GM12891 (cell line): ENCODE measurements at regions not wholly inside any gene's neighbourhood (a gene's known extent, or its start where the extent isn't known, plus 50 kb on each side); places are given as distances from the start of the nearest gene placed in this dataset.

Source experiments
- DNase-seq: peaks from one replicate; pipeline ENCODE4 v3.0.0; 2011; ENCODE audit warnings: low spot score; ENCODE audit not compliant: insufficient read length
- FAIRE-seq: peaks from 2 replicates; lab custom pipeline; 2011; peaks lifted over from hg19 to GRCh38; lab: Jason Lieb, UNC
- PAX5 ChIP-seq: IDR thresholded peaks from 2 replicates; pipeline ENCODE4 v1.6.1; 2011; ENCODE audit warnings: low read length, moderate library complexity, mild to moderate bottlenecking; ENCODE audit not compliant: insufficient read depth, severe bottlenecking
- POLR2A ChIP-seq: IDR thresholded peaks from 2 replicates; pipeline ENCODE4 v1.6.1; 2011; ENCODE audit warnings: low read depth, low read length, control low read depth
- POLR2AphosphoS5 ChIP-seq: IDR thresholded peaks from 2 replicates; pipeline ENCODE4 v1.6.1; 2011; ENCODE audit warnings: low read depth, low read length, control low read depth
- POU2F2 ChIP-seq: IDR thresholded peaks from 2 replicates; pipeline ENCODE4 v1.6.1; 2011; ENCODE audit warnings: low read depth, mild to moderate bottlenecking, control low read depth, low read length, moderate library complexity
- SPI1 ChIP-seq: IDR thresholded peaks from 2 replicates; pipeline ENCODE4 v1.6.1; 2011; ENCODE audit warnings: low read depth, low read length, control low read depth
- TAF1 ChIP-seq: IDR thresholded peaks from 2 replicates; pipeline ENCODE4 v1.6.1; 2011; ENCODE audit warnings: low read depth, low read length, control low read depth

DNA sequence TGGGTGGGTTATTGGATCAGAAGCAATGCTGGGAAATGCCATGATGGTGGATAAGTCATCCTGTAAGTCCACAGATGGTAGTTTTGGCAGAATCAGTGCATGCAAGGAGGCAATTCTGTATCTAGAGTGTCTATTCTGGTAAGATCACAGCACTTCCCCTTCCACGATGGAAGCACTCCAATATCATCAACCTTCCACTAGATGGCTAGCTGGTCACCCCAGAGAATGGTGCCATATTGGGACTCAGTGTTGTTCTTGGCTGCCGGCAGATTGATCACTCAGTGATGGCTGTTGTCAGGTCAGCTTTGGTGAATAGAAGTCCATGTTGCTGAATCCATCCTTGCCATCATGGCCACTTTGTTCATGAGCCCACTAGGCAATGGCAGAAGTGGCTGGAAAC, 553.5 kb downstream of the CSNK1G3 start:
- TF ChIP-seq POLR2A: no peak
- TF ChIP-seq PAX5: no peak
- TF ChIP-seq POLR2AphosphoS5: no peak
- no peak for TF ChIP-seq SPI1
- TF ChIP-seq TAF1: no peak
- no peak for TF ChIP-seq POU2F2
- DNase-seq: no peak
- no peak for FAIRE-seq

DNA sequence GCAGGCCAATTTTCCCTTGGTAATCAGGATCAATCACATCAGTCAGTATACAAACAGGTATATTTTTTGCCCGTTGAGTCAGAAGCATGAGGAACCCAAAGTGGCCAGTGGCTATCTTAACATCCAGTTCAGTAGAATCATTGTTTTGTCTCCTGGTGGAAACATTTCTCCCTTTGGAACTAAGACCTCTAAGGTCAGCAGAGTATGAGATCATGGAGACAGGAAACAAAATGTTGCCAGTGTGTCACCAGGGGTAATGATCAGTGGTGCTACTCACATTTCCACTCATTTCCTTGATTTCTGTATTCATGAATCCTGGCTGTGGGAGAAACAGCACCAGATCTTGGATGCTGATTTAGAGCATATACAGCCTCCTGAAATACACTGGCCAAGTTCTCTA, 553.0 kb downstream of the CSNK1G3 start:
- no peak for DNase-seq
- no peak for TF ChIP-seq POLR2A
- TF ChIP-seq PAX5: no peak
- no peak for TF ChIP-seq TAF1
- no peak for TF ChIP-seq POLR2AphosphoS5
- TF ChIP-seq POU2F2: no peak
- no peak for TF ChIP-seq SPI1
- no peak for FAIRE-seq

DNA sequence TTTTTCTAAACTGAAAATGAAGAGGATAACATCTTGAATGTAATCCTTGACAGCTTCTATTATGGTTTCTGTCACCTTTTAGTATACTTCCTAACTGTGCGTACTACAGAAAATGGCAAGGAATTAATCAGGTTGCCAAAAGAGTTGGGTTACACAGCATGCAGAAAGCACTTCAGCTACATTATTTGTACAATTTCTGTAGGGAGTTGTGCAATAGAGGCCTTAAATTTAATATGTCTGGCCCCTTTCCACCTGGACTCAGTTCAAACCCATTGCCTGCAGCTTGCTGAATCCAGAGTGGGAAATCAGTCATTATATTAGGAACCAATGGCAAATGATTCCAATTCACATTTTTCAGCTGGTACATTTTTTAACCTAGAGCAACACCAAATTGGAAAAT, 549.7 kb downstream of the CSNK1G3 start:
- no peak for FAIRE-seq
- no peak for DNase-seq
- no peak for TF ChIP-seq POU2F2
- no peak for TF ChIP-seq POLR2A
- no peak for TF ChIP-seq POLR2AphosphoS5
- TF ChIP-seq TAF1: no peak
- TF ChIP-seq SPI1: no peak
- no peak for TF ChIP-seq PAX5

DNA sequence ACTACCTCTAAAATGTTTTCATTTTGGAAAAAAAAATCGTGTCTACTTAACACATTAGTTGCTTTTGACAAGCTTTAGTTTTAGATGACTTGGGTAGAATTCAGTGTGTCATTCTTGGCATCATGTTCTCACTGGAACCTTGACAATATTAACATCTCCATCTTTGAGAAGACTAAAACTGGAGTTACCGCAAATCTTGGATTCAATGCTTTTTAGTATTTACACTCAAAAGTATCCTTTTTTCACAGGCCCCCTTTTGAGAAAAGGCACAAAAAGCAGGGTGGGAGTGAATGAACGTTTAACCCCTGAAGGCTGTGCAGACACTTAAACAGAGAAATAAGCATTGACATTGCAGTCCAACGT, 549.1 kb downstream of the CSNK1G3 start:
- DNase-seq: no peak
- FAIRE-seq: no peak
- TF ChIP-seq POLR2A: no peak

DNA sequence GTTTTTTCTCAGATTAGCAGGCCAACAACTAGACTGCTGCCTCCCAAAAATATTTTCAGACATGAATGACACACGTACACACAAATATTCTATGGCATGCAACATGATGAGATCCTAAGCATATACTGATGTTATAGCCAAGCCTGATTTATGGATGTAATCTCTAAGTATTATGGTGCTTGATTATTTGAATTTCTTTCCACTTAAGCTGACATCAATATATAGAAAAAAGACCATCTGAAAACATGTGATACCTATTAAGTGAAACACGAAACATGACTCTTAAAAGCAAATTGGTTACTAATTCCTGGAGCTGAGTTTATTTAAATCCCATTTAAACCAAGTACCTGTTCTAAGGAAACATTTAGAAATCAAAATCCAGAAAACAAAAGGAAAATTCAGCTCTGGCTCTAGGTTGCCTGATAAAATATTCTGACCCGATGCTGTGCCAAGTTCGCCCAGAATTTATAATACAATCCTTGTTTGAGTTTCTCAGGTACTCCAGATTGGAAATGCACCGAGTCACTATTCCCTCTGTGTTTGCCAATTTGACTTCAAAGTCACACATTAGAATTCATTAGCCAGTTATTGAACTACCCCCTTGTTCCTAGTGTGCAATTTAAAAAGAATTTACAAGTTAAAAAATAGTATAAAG, 548.6 kb downstream of the CSNK1G3 start:
- no peak for FAIRE-seq
- DNase-seq: no peak
- TF ChIP-seq POU2F2: no peak
- TF ChIP-seq POLR2AphosphoS5: no peak
- no peak for TF ChIP-seq POLR2A

DNA sequence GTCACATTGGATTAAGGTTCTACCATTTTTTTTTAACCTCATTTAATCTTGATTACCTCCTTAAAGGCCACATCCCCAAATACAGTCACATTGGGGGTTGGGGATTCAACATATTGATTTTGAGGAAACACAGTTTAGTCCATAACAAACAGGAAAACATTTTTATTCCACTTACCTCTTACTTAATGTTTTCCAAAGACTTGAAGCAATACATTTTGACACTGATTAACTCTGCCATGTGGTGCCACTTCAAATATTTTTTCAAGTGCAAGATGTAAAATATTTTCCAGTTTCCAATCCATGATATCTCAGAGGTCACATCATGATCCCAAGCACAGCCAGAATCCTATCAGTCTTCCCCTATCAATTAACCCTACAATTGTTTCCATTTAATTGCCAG, 548.0 kb downstream of the CSNK1G3 start:
- no peak for TF ChIP-seq POLR2AphosphoS5
- TF ChIP-seq POU2F2: no peak
- no peak for TF ChIP-seq SPI1
- no peak for TF ChIP-seq PAX5
- TF ChIP-seq TAF1: no peak
- TF ChIP-seq POLR2A: no peak
- DNase-seq (no peak), FAIRE-seq (no peak)

DNA sequence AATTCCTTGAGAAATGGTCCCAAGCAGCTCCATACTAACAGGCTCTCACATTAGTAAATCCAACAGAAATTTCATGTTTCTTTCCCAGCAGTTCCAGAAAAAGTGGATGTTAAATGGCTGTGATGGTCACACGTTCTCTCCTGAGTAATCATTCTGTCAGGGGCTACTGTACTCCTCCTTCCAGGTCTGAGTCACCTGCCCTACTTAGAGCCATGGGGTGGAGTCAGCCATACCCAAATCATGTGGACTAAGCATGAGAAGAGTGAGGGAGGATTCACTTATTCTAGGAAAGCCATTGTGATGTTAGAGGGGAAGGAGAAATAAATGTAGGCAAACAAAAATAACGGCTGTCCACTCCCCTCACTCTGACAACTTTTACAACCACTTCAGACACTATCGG, 547.2 kb downstream of the CSNK1G3 start:
- DNase-seq (no peak), FAIRE-seq (no peak)
- TF ChIP-seq POLR2A (no peak), SPI1 (no peak), POLR2AphosphoS5 (no peak), TAF1 (no peak), PAX5 (no peak), POU2F2 (no peak)

DNA sequence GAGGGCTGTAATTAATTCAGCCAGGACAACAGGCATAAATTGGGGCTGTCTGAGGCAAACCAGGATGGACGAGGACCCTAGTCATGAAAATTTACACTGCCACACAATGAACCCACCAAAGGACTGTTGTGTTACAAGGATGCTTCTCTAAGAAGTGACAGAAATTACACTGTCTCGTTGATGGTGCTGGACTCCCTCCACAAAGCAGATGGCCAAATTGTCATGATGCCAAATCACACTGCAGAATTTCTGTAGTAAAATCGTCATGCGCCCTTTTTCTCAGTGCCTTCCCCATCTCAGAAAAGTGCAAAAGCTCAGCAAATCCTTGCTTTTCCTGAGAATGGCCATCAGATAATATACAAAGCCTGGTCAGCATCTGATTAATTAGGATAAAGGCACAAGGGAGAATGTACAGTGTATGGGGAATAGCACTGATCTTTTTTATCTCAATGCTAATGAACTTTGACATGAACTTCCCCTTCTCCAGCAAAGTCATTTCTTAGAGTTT, 545.8 kb downstream of the CSNK1G3 start:
- FAIRE-seq: peak; percentile 77
- no peak for DNase-seq
- TF ChIP-seq POU2F2 (no peak), POLR2A (no peak), SPI1 (no peak), PAX5 (no peak), TAF1 (no peak), POLR2AphosphoS5 (no peak)

DNA sequence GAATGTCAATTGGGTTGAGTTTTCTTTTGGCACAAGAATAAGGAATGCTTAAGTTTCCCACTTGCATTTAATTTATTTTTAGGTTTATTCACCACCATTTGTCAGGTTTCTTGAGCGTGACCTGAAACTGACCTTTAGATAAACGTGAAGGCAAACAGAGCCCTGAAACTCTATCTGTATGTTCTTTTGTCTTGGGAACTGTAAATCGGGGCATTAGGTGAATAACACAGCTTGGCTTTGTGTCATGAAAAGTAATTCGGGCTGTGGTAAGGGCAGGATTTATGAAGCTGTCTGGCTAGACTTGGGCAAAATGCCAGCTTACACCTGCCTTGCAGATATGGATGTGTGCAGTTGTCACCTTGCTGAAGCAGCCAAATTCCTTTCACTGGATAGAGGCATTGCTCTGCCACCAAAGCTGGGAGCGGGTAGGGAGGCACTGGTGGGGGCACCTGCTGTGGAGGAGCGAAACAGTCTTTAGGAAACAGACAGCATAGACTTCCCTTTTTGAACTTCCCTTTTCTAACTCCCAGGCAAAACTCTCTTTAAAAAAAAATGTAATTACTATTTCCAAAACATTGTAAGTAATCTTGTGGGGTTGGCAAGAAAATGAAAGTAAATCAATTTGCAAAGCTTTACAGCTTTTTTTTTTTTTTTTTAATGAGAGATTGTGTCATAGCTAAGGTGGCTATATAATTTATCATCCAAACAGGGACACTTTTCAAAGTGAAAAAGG, 545.2 kb downstream of the CSNK1G3 start:
- TF ChIP-seq SPI1: peak; percentile 83
- no peak for TF ChIP-seq TAF1
- no peak for TF ChIP-seq POLR2AphosphoS5
- no peak for TF ChIP-seq POU2F2
- peak; percentile 76 for FAIRE-seq
- no peak for DNase-seq

DNA sequence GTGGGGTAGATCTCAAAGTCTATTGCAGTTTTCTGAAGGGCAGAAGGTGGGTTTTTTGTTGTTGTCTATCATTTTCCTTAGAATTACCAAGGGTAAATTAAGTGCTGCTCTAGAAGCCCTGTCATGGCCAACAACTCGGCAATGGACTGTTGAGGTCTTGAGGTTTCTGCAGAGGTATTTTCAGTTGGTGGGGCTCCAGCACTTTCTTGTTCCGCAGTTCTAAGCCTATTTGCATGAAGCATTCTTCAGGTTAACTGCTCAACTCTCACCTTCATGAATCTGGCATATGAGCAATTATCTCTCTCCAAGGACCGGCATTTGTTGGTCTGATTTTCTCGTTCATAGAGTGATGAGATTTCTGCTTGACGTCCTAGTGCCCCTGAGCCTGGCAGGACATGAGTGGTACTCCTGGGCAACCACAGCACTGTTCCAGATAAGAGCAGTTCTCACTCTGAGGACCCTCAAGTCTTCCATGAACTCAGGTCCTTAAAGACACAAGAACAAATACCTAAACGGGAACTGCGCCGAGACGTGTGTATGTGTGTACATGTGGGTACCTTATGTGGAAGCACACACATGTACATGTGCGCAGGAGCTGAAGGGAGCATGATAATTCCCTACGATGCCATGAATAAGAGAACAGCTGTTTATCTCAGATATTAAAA, 544.5 kb downstream of the CSNK1G3 start:
- TF ChIP-seq POU2F2: peak; percentile 93; the same call in 1 of the 2 replicates
- peak; percentile 39; the same call in 1 of the 2 replicates for TF ChIP-seq SPI1
- no peak for TF ChIP-seq POLR2AphosphoS5
- no peak for TF ChIP-seq POLR2A
- FAIRE-seq: peak; percentile 81
- no peak for DNase-seq

DNA sequence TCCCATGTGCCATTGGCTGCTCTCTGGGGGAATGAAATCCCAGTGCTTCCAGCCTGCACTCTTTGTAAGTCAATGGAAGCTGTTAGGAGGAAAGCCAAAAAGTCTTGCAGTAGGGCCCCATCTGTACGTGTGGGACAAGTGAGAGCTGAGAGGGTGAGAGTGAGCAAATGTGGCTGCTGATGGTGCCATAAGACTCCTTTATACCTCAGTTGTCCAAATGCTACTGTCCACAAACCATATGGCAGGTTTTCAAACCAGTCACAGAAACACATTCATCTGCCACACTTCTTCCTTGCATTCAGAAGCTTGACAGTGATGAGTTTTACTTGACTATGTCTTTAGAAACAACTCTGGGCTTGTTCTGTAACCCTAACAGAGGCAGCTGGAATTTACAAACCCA, 543.8 kb downstream of the CSNK1G3 start:
- DNase-seq (no peak), FAIRE-seq (peak; percentile 65)
- no peak for TF ChIP-seq TAF1
- TF ChIP-seq PAX5: no peak
- no peak for TF ChIP-seq POLR2A
- TF ChIP-seq POLR2AphosphoS5: no peak
- no peak for TF ChIP-seq SPI1
- no peak for TF ChIP-seq POU2F2
